Activated T-helper 1 cell treated with anti-CD3 and anti-CD28 coated beads, Interleukin-2, amount 50 U/mL, for 16 hours (primary cell): ENCODE measurements at regions not wholly inside any gene's neighbourhood (a gene's known extent, or its start where the extent isn't known, plus 50 kb on each side); places are given as distances from the start of the nearest gene placed in this dataset.
"Not testable (repeated sequence)": the region's sequence is repeated elsewhere in the genome, so short reads cannot be mapped to it uniquely, and the experiment has no call there.

Source experiments
- DNase-seq, 2 donors: peaks; one replicate each; pipeline ENCODE4 v3.0.0-alpha.2; 2020; ENCODE audit warnings: low read depth in 1 of 2, low spot score in 1 of 2

DNA sequence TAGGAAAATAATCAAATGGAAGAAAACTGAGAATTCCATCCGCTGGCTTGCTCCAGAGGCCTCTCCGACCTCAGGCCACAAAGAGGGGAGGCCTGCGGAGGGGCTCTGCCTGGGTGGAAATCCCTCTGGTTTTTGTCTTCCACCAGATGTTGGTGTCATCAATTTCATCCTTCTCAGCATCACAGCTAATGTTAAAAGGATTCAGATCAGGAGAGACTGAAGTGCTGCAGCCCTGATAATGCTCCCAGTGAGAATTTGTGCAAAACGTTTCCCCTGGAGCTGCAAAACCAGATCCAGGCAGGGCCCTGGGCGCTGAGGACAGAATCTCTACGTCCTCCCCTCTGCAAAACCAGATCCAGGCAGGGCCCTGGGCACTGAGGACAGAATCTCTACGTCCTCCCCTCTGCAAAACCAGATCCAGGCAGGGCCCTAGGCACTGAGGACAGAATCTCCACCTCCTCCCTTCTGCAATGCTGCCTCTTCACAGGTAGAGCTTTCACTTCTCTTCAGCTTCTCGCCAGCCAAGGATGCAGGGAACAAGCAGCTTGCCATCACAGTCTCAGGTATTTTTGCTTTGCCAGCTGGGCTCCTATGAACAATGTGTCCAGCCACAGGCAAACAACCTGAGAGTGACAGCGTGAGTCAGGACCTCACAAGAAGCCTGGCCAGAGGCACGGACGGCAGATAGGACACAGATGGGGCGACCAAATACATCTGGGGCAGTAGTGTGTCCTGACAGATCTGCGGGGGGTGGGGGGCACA is 81.2 kb downstream of the TMEM18 start:
- DNase-seq: no peak

DNA sequence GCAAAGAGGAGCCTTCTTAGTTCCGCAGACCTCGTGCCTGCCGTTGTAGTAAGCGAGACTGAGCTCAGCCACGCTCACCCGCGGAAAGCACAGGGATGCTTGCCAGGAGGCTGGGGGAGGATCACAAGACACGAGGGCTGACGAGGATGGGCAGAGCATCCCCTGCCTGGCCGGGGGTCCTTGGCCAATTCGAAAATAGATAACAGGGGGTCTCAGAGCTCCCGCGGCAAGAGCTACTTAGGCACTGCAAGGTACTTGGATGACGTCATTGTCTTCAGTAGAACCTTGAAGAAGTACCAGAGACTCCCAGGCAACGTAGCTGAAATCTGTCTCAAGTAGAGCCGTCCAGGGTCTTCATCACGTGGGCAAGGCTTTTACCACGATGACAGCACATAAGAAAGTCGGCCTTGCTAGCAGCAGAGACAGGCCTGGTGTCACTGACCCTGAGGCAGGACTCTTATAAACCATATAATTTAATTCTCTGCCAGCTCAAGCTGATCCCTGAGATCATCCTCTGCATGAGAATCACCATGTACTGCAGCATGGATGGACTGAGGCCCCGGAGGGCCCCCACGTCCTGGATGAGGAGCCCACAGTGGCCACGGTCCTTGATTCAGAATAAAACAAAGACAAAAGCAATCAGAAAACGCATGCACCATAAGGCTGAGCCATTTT is 81.9 kb downstream of the TMEM18 start:
- no peak for DNase-seq

DNA sequence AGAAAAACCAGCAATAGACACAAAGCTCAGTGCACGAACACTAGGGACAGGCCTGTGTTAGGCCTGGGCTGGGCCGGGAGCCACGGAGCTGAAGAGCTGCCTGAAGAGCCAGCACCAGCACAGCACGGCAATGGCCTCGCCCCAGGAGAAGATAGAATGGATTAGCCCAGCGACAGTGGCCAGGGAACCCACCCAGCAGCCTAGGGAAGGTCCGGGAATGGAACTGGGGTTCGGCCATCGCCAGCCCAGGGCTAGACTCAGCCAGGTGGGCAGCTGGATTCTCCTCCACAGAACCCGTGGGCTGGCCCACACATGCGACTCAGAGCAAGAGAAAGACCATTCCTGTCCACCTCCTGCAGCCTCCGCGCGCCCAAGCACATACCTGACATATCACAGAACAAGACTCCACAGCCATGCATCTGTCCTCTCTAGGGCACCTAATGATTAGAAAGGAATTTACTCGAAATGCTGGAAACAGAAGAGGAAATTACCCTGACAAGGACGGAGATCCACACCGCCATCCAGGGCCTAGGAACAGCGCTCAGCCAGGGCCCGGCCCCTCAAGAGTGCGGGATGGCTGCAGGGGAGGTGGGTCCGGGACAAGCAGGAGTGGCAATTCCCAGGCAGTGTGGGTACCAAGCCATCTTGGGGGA is 82.8 kb downstream of the TMEM18 start:
- DNase-seq: no peak

DNA sequence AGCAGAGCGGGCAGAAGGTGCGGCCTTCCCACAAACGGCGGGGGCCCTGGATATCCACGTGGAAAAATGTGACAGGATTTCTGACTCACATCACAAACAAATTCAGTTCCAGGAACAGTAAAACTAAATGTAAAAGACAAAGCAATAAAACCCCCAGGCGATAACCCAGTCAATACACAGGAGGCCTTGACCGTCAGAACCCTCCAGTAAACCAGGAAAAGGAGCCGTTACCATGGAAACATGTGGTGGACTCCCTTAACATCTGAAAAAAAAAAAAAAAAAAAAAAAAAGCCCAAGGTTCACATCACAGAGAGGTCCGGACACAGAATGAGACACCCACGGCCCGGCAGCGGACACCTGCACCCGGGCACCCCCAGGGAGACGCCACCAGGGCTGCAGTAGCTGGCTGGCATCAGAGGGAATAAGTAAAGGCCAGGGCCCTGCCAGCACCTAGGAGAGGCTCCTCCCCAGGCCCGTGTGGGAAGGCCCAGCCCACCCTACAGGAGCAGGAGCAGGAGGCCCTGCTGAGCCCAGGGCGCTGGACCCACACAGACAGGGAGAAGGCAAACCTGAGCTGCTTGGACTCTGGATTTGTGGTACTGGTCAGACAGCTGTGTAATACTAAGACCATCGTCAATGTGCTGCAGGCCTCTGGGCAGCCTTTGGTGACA is 83.7 kb downstream of the TMEM18 start:
- no peak for DNase-seq

DNA sequence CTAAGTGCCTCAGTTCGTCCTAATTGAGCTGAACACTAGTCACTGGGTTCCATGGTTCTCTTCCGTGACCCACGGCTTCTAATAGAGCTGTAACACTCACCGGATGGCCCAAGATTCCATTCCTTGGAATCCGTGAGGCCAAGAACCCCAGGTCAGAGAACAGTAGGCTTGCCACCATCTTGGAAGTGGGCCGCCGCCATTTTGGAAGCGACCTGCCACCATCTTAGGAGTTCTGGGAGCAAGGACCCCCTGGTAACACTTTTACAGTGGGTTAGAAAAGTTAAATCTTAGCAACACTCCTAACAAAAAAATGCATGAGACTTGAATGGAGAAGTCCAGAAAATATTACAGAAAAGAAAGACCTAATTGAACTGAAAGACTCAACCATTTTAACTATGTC is 84.5 kb downstream of the TMEM18 start:
- no peak for DNase-seq

DNA sequence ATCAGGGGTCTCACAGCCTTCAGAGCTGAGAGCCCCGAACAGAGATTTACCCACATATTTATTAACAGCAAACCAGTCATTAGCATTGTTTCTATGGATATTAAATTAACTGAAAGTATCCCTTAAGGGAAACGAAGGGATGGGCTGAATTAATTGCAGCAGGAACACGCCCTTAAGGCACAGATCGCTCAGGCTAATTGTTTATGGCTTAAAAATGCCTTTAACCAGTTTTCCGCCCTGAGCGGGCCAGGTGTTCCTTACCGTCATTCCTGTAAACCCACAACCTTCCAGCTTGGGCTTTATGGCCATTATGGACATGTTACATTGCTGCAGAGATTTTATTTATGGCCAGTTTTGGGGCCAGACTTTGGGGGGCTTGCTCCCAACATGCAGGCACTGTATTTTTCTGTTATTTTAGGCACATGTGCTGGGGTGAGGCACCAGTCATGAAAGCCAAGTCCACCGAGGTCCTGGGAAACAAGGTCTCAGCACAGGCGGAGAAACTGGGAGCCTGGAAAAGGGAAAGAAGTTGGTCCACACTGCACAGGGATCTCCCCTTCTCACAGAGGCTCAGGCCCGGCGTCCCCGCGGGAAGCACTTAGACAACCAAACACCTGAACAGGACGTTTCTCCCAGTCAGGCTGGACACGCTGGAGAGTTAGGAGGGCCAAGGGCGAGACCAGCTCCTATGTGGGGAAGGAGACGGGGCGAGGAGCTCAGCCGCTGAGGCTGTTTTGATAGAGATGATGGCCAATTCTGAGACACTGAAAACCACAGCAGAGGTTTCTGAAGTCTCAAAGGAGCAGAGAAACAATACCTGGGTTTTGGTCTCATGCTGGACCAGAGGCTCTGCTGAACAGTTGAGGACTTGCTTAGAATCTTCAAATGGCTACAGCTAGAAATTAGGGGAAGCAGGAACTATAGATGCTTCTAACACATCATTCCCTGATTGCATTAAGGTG is 86.7 kb downstream of the TMEM18 start:
- DNase-seq: no peak

DNA sequence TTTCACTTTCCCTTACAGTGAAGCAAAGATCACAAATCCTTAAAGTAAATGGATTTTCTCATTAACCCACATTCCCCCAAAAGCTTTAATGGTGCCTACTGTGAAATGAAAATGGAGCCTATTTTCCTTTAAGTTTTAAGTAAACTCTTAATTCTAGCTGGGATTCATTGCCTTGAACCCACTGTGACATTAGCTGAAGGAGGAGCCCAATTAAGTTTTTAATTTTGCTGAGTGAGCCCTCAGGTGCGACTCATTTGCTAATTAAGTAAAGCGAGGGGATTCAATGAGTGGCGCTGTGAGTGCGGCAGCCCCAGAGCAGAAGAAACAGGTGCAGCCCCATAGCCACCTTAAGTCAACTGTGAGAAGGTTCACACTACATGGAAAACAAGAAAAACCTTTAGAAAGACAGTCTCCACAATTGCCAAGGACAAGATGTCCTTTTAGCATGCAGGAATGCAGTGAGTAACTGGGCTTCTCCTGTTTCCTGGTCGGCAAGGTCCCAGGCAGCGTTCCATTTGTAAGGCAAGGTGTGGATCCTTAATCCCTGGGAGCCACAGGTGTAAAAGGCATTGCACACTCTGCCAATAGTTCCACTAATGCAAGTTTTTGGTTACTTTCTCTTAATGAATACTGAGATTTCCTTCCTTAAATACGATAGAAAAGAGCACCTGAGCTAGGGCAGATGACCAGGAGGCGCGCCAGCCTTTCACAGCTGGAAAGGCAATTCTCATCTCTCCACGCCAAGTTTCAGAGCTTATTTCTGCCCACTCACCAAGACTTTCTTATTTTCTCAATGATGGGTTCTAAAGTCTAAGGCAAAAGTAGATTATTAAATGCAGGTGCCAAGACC is 87.7 kb downstream of the TMEM18 start:
- no peak for DNase-seq

DNA sequence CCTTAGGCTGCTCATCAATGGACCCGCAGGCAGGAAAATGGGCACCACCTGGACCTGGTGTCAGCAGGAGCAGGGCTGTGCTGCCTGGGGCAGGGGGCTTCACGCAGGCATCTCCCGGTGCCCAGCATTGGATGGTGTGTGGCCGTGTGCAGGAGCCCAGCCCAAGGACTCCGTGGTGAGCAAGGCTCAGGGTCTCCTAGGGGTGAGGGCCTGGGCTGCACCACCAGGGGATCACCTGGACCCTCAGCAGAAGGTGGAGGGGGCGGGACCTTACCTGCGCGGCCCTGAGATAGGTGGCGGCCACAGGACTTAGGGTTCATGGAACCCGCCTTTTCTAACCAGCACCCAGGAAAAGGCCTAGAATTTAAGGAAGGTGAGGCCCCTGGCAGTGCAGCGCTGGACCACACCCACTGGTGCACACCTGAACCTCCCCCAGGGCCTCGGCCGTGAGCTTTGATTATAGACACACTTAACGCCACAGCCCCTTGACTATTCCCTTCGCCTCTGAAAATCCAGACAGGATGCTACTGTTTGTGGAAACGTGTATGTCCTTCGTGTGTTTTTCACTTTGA is 89.0 kb downstream of the TMEM18 start:
- DNase-seq: no peak

DNA sequence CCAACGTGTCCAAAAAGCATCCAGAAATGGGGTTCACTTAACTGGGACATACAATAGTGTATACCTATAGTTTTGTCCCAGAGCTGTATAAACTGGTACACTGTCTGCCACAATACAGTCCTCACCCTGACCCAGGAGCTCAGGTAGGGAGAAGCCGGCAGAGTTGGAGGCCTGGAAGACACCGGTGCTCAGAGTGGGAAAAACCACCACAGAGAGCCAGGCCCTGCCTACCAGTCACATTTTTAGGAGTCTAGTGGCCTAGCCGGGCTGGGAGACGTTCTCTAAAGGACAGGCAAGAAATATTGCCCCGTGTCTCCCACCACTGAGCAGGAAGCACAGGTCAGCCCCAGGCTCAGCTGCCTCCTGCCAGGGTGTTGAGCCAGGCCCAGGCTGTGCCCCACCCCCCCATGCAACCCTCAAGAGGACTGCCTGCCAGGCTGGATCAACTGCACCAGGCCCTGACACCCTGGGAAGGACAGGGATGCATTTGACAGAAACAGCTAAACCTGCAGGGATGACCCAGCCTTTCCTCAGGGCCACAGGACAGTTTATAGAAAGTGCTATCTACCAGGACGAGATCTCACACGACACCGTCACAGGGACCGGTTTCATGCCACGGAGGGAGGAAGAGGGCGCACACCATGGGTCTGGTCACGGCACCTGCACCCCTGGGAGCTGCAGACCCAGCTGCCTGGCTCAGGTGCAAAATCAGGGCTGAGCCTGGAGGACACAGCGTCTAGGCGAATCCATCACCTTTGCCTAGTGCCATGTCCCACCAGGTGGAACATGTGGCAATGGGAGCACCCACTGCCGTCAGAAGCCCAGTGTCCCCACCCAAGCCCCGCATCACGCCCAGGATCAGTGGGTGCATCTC is 89.9 kb downstream of the TMEM18 start:
- no peak for DNase-seq

DNA sequence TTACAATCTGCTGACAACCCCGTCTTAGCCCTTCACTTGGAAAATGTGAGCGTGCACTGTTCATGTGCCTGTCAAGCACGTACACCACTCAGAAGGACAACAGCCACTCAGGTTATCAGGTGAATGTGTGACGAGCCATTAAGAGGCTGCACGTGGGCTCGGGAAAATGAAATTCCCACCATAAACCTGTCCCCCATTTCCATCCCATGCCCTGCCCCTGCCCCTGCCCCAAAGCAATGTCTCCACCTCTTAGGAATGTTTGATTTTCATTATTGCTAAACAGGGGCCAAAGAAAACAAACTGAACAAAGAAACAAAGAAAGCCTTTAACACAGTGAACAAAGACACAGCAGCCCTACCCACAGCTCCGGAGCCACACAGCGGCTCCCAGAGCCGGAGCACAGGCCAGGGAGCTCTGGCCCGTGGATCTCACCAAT is 90.5 kb downstream of the TMEM18 start:
- no peak for DNase-seq

DNA sequence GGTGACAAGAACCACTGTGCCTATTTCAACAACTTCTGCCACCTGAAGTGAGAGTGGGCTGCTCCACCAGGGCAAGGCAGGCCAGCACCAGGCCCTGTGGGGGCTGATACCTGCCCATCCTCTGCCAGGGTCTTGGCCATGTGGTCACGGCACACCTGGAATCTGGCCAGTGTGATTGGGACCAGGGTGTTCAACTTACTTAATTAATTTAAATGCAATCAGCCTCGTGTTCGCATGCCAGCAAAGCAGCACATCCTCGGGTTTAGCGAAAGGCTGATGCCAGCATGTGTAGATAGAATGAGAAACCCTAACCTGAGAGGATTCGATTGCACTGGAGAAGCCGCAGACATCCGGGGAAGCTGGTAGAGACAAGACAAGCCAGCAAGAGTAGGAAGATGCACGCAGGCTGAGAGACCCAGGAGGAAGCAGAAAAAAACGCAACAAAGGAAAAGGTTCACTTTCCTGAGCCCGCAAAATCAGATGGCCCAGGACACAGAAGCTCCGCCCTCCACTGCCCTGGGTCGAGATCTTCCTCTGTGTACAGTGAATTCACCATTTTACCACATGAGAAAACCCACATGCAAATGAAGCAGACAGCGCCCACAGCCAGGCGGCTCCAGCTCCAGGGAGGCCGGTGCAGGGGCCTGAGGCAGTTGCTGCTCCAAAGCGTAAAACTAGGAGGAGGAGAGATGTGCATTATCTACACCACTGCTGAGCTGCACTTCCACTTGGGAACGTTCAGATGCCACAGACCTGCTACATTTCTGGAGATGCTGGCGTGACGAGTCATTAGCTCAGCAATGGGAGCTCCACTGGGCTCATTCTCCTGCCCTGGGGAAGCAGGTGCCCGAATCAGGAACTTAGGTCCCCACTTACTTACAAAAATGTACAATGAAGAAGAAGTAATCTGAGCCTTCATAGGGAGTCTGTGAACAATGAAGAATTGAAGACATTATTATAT is 92.1 kb downstream of the TMEM18 start:
- peak in 1 of 2 donors; percentile 3 for DNase-seq

DNA sequence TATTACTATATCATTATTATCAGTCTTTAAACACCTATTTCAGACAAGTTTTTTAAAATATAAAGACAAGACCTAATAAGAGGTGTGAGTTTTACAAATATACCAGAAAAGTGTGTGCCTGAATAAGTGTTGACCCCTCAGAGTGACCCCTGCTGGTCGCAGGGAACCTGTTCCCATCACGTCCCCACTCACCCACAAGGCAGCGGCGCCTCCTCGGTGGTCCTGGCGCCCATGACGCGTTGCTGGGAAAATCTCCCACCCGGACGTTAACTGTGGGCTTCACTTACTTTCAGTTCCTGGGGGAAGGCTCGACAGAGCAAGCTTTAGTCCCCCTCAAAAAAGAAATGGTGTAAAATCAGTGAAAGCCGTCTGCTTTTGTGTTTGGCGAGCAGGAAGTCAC is 93.5 kb downstream of the TMEM18 start:
- no peak for DNase-seq

DNA sequence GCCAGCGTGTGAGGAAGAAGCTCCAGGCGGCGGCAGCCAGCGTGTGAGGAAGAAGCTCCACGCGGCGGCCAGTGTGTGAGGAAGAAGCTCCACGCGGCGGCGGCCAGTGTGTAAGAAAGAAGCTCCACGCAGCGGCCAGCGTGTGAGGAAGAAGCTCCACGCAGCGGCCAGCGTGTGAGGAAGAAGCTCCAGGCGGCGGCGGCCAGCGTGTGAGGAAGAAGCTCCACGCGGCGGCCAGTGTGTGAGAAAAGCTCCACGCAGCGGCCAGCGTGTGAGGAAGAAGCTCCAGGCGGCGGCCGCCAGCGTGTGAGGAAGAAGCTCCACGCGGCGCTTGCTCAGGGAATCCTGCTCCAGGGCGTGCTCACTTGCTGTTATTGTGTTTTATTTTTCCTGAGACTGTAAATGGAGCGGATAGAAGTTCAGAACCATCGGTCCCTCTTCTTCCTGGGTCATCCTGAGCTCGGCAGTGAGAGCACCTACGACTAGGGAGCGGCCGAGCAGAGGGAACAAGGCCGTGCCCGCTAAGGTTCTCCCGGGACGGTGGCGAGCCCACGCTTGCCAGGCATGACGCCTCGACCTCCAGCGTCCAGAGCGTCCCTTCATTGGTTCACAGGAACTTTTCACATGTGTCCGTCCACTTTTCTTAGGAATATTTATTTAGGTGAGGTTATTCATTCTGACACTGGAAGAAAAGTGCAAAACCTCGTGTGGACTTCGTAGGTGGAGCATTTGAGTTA is 94.2 kb downstream of the TMEM18 start:
- no peak for DNase-seq

DNA sequence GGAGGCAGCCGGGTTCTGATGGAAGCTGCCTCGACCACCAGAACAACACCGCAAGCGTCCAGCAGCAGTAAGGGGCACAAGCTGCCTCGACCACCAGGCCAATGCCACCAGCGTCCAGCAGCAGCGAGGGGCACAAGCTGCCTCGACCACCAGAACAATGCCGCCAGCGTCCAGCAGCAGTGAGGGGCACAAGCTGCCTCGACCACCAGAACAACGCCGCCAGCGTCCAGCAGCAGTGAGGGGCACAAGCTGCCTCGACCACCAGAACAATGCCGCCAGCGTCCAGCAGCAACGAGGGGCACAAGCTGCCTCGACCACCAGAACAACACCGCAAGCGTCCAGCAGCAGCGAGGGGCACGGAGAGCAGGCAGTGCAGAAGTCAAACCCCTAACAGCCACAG is 94.9 kb downstream of the TMEM18 start:
- DNase-seq: not testable (repeated sequence)

DNA sequence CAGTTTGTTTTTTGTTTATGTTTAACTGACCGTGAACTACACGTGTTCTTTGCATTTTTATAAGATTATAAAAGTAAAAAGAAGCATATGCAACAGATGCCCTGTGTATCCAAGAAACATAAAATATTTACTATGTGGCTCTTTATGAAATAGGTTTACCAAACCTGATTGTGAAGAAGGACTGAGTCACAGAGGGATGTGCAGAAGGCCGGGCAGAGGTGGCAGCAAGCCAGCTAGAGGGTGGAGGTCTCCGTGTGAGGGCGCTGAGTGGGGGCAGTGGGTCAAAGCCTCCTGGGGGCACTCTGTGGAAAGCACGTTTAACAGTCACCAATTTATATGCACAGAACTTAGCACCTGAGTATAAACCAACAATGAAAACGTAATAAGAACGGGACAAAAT is 97.2 kb downstream of the TMEM18 start:
- no peak for DNase-seq

DNA sequence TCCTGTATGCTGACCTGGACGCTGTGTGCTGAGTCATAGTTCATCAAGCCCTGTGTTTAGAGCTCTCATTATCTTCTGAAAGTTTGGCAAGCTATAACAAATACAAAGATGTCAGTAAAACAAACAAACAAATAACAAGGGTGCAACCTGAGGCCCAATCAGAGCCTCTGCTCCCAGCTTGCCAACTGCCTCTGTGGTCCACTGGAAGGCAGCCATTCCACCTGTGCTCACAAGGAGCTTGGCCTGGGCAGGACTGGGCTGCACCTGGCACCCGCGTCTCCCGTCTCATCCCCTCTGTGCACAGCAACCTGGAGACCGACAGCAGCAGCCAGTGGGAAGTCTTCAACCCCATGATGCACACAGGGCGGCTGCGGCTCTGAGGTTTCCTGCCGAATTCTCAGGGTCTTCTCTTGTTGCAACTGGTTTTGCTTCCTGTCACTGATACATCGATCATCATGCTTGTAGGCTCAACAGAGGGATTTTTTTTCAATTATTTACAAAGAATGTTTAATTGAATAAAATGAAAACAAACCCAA is 97.8 kb downstream of the TMEM18 start:
- DNase-seq: no peak
